ENCODE measurements at regions not wholly inside any gene's neighbourhood (a gene's known extent, or its start where the extent isn't known, plus 50 kb on each side); places are given as distances from the start of the nearest gene placed in this dataset.

DNA sequence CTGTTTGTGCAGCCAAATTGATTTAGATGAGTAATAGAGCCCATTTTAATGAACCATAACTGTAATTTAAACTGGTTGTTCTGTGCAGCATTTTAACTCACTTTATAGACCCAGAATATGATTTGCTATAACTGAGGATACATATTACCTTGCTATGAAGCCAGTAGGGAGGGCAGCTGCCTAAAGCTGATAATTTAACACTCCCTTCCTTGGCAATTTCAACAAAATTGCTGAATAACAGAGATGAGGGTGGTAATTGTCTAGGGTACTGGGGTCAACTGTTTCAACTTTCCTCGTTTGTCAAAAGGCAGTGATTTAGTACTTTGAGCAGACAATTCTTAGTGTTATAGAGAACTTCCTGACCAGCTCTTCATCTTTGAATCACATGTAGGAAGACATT is 304.9 kb upstream of the POU1F1 start:
- TF ChIP-seq, protein P1, sequence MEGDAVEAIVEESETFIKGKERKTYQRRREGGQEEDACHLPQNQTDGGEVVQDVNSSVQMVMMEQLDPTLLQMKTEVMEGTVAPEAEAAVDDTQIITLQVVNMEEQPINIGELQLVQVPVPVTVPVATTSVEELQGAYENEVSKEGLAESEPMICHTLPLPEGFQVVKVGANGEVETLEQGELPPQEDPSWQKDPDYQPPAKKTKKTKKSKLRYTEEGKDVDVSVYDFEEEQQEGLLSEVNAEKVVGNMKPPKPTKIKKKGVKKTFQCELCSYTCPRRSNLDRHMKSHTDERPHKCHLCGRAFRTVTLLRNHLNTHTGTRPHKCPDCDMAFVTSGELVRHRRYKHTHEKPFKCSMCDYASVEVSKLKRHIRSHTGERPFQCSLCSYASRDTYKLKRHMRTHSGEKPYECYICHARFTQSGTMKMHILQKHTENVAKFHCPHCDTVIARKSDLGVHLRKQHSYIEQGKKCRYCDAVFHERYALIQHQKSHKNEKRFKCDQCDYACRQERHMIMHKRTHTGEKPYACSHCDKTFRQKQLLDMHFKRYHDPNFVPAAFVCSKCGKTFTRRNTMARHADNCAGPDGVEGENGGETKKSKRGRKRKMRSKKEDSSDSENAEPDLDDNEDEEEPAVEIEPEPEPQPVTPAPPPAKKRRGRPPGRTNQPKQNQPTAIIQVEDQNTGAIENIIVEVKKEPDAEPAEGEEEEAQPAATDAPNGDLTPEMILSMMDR (IDR thresholded peaks at IDR 0.05; ENCODE audit: low read length): no peak
- no peak for TF ChIP-seq EZH2 (optimal IDR thresholded peaks at IDR 0.05; ENCODE audit: low read depth, low read length)
